ENCODE measurements at regions not wholly inside any gene's neighbourhood (a gene's known extent, or its start where the extent isn't known, plus 50 kb on each side); places are given as distances from the start of the nearest gene placed in this dataset.
"Not testable (repeated sequence)": the region's sequence is repeated elsewhere in the genome, so short reads cannot be mapped to it uniquely, and the experiment has no call there.

DNA sequence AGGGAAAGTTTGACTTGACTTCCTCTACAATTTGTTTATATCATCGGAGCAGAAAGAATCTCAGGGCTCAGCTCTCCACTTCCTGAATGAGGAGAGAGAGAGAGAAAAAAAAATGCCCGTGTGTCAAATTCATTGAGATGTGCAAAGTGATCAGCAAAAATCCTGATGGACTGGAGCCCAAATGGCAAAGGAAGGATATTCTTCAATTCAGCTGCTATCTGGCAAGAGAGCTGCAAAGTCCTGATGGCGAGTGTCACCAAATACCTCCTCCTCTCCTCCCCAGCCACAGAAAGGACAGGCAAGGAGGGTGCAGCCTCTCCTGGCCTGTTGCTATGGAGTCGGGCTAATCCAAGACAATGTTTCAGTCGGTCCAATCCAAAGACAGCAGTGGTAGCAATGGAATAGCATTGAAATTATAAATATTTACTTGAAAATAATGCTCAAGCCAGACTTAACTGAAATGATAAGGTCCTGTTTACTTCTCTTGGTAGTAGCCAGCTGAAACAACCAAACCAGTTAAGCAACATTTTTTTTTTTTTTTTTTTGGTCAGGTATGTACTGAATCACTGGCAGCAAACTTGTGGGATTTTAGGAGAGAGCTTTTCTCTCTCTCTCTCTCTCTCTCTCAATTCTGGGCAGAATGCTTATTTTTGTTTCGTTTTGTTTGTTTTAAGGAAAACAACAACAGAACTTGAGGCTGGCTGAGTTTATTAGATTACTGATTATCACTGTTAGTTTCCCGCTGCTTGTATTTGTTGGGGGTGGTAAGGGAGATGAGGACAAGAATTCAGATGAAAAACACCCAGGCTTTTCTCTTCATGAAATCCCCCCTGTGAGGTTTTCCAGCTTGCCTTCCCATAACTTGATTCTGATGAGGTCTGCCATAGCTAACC is 204.2 kb downstream of the BCAS1 start:
- no peaks in the 10 kb centered on the region for H3K36me3 ChIP-seq
- H3K9me3 ChIP-seq, result no peaks in the 10 kb centered on the region
- H3K4me3 ChIP-seq, result peak overlapping the region; percentile 12 to 40 (median 36)
- no peaks in the 10 kb centered on the region for H3K27me3 ChIP-seq
- WGBS, result 8% methylated on average over 7 of the region's 7 CpGs
- TF ChIP-seq POLR2A (IDR thresholded peaks at IDR 0.05; ENCODE audit: low read depth) (no peak), EP300 (IDR thresholded peaks at IDR 0.05) (no peak), POLR2AphosphoS5 (IDR thresholded peaks at IDR 0.05) (peak in 1 of 2 donors; percentile 31)
- TF ChIP-seq, protein P1, sequence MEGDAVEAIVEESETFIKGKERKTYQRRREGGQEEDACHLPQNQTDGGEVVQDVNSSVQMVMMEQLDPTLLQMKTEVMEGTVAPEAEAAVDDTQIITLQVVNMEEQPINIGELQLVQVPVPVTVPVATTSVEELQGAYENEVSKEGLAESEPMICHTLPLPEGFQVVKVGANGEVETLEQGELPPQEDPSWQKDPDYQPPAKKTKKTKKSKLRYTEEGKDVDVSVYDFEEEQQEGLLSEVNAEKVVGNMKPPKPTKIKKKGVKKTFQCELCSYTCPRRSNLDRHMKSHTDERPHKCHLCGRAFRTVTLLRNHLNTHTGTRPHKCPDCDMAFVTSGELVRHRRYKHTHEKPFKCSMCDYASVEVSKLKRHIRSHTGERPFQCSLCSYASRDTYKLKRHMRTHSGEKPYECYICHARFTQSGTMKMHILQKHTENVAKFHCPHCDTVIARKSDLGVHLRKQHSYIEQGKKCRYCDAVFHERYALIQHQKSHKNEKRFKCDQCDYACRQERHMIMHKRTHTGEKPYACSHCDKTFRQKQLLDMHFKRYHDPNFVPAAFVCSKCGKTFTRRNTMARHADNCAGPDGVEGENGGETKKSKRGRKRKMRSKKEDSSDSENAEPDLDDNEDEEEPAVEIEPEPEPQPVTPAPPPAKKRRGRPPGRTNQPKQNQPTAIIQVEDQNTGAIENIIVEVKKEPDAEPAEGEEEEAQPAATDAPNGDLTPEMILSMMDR (IDR thresholded peaks at IDR 0.05), result no peak
- peaks cover 24 to 54% (median 40%) of the 10 kb centered on the region in 4 donors for H3K4me1 ChIP-seq
- no peak for DNase-seq (ENCODE audit: extremely low spot score)
- intact Hi-C loops (cut with DNase I), result loop anchor here (5.0 kb wide), 2 partner anchors 34 to 94 kb away; no protein-coding TSS in a partner anchor
- H3K27ac ChIP-seq (replicated peaks in 1 of 4), result peak overlapping the region; percentile 67 to 79 (median 70)

GRCh38 chr20:53864765-53865683 is 205.4 kb downstream of the BCAS1 start:
- intact Hi-C loops (cut with DNase I), result loop anchor here (5.0 kb wide), 2 partner anchors 33 to 93 kb away; no protein-coding TSS in a partner anchor
- Histone ChIP-seq H3K4me1 (peaks cover 24 to 57% (median 40%) of the 10 kb centered on the region in 4 donors), H3K27ac (replicated peaks in 1 of 4) (peak overlapping the region; percentile 67 to 79 (median 70)), H3K4me3 (peak overlapping the region in 1 of 4 donors; percentile 39)
- not testable (repeated sequence) for H3K27me3 ChIP-seq; H3K36me3 ChIP-seq; H3K9me3 ChIP-seq; DNase-seq (ENCODE audit: extremely low spot score)
- whole genome bisulfite sequencing, result 68% methylated on average over 13 of the region's 13 CpGs

DNA sequence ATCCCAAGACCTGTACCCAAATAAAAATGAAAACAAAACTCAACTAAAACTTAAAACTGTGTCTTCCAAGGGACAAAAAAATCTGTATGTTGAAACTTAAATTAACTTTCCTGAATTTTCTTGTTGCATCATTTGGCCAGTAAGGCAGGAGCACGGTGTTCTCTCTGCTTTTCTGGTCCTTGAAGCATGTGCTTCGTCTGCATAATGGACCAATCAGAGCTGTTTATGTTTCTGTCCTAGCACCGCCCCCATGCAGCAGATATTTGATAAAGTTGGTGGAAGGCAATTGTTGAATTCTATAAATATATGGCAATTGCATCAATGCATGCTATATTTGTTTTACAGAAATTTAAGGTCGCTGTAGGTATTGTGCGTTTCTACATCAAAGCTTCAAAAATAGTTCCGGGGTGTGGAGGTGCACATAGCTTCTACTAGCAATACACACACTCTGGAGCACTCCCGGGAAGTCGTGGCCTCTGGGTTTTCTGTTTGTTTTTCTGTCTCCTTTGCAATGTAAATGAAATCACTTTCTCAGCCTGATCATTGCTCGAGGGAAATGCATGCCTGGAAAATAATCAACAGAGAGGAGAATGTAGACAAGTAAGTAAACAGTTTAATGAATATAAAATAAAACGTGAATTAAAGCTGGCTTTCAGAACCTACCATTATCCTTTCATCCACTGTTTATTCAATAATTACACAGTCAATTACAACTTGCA is 206.3 kb downstream of the BCAS1 start:
- intact Hi-C loops (cut with DNase I); H3K27ac ChIP-seq (replicated peaks in 1 of 4); H3K27me3 ChIP-seq; DNase-seq (ENCODE audit: extremely low spot score); H3K4me3 ChIP-seq; H3K36me3 ChIP-seq; H3K9me3 ChIP-seq: not testable (repeated sequence)
- WGBS, result 59% methylated on average over 10 of the region's 10 CpGs
- peaks cover 18 to 50% (median 36%) of the 10 kb centered on the region in 4 donors for H3K4me1 ChIP-seq

DNA sequence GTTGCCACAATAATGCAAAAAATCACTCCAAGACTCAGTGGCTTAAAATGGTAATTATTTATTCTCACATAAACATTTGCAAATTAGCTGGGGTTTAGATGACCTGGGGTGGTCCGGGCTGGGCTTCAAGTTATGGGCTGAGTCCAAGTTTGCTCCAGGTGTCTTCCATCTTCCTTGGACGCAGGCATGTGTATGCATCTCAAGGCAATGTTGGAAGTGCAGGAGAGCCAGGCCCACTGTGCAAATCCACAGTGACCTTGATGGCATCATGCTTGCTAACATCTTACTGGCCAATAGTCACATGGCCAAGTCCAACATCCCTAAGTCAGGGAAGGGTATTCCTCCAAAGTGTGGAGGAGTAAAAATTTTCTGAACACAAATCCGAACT is 206.9 kb downstream of the BCAS1 start:
- DNase-seq (ENCODE audit: extremely low spot score); H3K36me3 ChIP-seq; H3K4me3 ChIP-seq; H3K9me3 ChIP-seq; H3K27me3 ChIP-seq; H3K27ac ChIP-seq (replicated peaks in 1 of 4); intact Hi-C loops (cut with DNase I): not testable (repeated sequence)
- peaks cover 18 to 50% (median 36%) of the 10 kb centered on the region in 4 donors for H3K4me1 ChIP-seq
- 61% methylated on average over 3 of the region's 3 CpGs for WGBS

DNA sequence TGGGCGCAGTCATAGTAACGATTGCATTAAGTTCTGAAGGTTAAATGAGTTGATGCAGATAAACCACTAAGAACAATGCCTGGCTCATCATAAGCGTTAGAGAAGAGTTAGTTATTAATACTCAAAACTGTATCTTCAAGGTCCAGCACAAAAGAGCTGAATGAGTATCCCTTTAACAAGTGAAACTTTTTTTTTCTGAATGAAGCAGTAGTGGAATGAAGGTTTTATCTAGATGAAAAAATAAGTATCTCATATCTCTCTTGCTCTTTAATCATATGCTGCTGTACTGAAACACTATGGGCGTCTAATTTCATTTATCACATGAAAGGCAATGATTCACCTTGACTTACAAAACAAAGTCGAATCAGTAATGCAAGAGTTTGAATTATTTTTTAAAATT is 207.4 kb downstream of the BCAS1 start:
- 61% methylated on average over 5 of the region's 5 CpGs for WGBS
- H3K27ac ChIP-seq (replicated peaks in 1 of 4); H3K36me3 ChIP-seq; H3K4me3 ChIP-seq; intact Hi-C loops (cut with DNase I); H3K9me3 ChIP-seq; DNase-seq (ENCODE audit: extremely low spot score); H3K27me3 ChIP-seq: not testable (repeated sequence)
- peaks cover 18 to 53% (median 37%) of the 10 kb centered on the region in 4 donors for H3K4me1 ChIP-seq

DNA sequence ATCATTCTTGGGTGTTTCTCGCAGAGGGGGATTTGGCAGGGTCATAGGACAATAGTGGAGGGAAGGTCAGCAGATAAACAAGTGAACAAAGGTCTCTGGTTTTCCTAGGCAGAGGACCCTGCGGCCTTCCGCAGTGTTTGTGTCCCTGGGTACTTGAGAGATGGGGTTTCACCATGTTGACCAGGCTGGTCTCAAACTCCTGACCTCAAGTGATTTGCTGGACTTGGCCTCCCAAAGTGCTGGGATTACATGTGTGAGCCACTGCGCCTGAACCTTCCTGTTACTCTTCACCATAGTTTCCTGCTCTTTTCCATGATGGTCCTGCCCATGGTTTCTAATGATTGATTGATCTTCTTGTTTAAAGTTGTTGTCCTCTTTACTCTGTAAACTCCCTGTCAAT is 207.9 kb downstream of the BCAS1 start:
- H3K9me3 ChIP-seq; H3K27ac ChIP-seq (replicated peaks in 1 of 4); H3K36me3 ChIP-seq; H3K4me3 ChIP-seq; DNase-seq (ENCODE audit: extremely low spot score); H3K27me3 ChIP-seq; intact Hi-C loops (cut with DNase I): not testable (repeated sequence)
- peaks cover 23 to 57% (median 38%) of the 10 kb centered on the region in 4 donors for H3K4me1 ChIP-seq
- 97% methylated on average over 4 of the region's 4 CpGs for WGBS

DNA sequence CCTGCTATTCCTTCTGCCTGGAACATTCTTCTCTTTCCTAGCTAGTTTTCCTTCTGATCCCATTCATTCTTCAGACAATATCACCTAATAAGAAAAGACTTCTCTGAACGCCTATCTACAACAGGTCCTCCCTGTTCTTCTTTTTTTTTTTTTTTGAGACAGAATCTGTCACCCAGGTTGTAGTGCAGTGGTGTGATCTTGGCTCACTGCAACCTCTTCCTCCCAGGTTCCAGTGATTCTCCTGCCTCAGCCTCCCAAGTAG is 208.3 kb downstream of the BCAS1 start:
- intact Hi-C loops (cut with DNase I); DNase-seq (ENCODE audit: extremely low spot score); H3K9me3 ChIP-seq; H3K4me3 ChIP-seq; H3K27ac ChIP-seq (replicated peaks in 1 of 4); H3K27me3 ChIP-seq; H3K36me3 ChIP-seq: not testable (repeated sequence)
- WGBS, result 96% methylated on average over 1 of the region's 1 CpG
- H3K4me1 ChIP-seq, result peaks cover 23 to 53% (median 35%) of the 10 kb centered on the region in 4 donors
